OCI-LY1 (cell line): ENCODE measurements at regions not wholly inside any gene's neighbourhood (a gene's known extent, or its start where the extent isn't known, plus 50 kb on each side); places are given as distances from the start of the nearest gene placed in this dataset.
"Not testable (repeated sequence)": the region's sequence is repeated elsewhere in the genome, so short reads cannot be mapped to it uniquely, and the experiment has no call there.

Experiments
- H2AFZ ChIP-seq: fragments of 200-600 bp; sonication (generic), shearing (Covaris generic); 2 replicates; pipeline ENCODE4 v1.6.0; 2014; ENCODE audit warnings: antibody characterized with exemption, mild to moderate bottlenecking, low read length
- H3F3A ChIP-seq: fragments of 200-600 bp; sonication (generic), shearing (Covaris generic); 2 replicates; pipeline ENCODE4 v1.6.0; 2014; ENCODE audit warnings: mild to moderate bottlenecking, antibody characterized with exemption, low read length, moderate library complexity; ENCODE audit not compliant: insufficient read depth
- H3K27ac ChIP-seq: fragments of 200-600 bp; sonication (generic); 2 replicates; pipeline ENCODE4 v1.5.1; 2014; ENCODE audit warnings: low read length, mixed run types, mild to moderate bottlenecking, low read depth; ENCODE audit not compliant: poor library complexity, severe bottlenecking
- H3K27me3 ChIP-seq: fragments of 200-600 bp; sonication (generic); 2 replicates; pipeline ENCODE4 v1.6.0; 2014; ENCODE audit warnings: antibody characterized with exemption, mild to moderate bottlenecking, low read length, moderate library complexity; ENCODE audit not compliant: insufficient read depth
- H3K36me3 ChIP-seq: fragments of 200-600 bp; sonication (generic); 2 replicates; pipeline ENCODE4 v1.6.1; 2014; ENCODE audit warnings: mild to moderate bottlenecking, antibody characterized with exemption, low read length, moderate library complexity, mixed read lengths; ENCODE audit not compliant: insufficient read depth
- H3K4me1 ChIP-seq: fragments of 200-600 bp; sonication (generic); 2 replicates; pipeline ENCODE4 v1.5.1; 2014; ENCODE audit warnings: mild to moderate bottlenecking, low read length, moderate library complexity; ENCODE audit not compliant: insufficient read depth, severe bottlenecking
- H3K4me2 ChIP-seq: fragments of 200-600 bp; sonication (generic), shearing (Covaris generic); 2 replicates; pipeline ENCODE4 v1.6.1; 2014; ENCODE audit warnings: low read length
- H3K4me3 ChIP-seq: fragments of 200-600 bp; sonication (generic); 2 replicates; pipeline ENCODE4 v1.5.1; 2014; ENCODE audit warnings: low read length, low read depth, mild to moderate bottlenecking, mixed read lengths; ENCODE audit not compliant: poor library complexity, severe bottlenecking
- H3K79me2 ChIP-seq: fragments of 200-600 bp; shearing (Covaris generic); 2 replicates; pipeline ENCODE4 v1.6.1; 2016; ENCODE audit warnings: mixed run types, low read length, mixed read lengths; ENCODE audit not compliant: insufficient read depth
- H3K9ac ChIP-seq: fragments of 200-600 bp; sonication (generic), shearing (Covaris generic); 2 replicates; pipeline ENCODE4 v1.6.1; 2014; ENCODE audit warnings: mild to moderate bottlenecking, low read length, mixed read lengths
- H3K9me2 ChIP-seq: fragments of 200-600 bp; sonication (generic), shearing (Covaris generic); 2 replicates; pipeline ENCODE4 v1.6.1; 2014; ENCODE audit warnings: low read depth, mild to moderate bottlenecking, low read length, mixed read lengths
- H3K9me3 ChIP-seq: fragments of 200-600 bp; shearing (Covaris generic); 2 replicates; pipeline ENCODE4 v1.6.1; 2014; ENCODE audit warnings: low read length, mixed read lengths
- H4K20me1 ChIP-seq: fragments of 200-600 bp; sonication (generic), shearing (Covaris generic); 2 replicates; pipeline ENCODE4 v1.6.0; 2016; ENCODE audit warnings: mild to moderate bottlenecking, low read length; ENCODE audit not compliant: insufficient read depth
- EZH2 ChIP-seq: fragments of 200-600 bp; sonication (generic), shearing (Covaris generic); IDR thresholded peaks from 2 replicates; pipeline ENCODE4 v1.8.0; 2017; ENCODE audit warnings: borderline replicate concordance, mixed run types, mild to moderate bottlenecking, antibody characterized with exemption, low read length, moderate library complexity, mixed read lengths
- TF ChIP-seq, protein P1 (sequence below): fragments of 200-600 bp; sonication (generic), shearing (Covaris generic); IDR thresholded peaks from 2 replicates; pipeline ENCODE4 v1.5.1; 2017; ENCODE audit warnings: mild to moderate bottlenecking, antibody characterized with exemption, low read length, moderate library complexity, mixed read lengths

DNA sequence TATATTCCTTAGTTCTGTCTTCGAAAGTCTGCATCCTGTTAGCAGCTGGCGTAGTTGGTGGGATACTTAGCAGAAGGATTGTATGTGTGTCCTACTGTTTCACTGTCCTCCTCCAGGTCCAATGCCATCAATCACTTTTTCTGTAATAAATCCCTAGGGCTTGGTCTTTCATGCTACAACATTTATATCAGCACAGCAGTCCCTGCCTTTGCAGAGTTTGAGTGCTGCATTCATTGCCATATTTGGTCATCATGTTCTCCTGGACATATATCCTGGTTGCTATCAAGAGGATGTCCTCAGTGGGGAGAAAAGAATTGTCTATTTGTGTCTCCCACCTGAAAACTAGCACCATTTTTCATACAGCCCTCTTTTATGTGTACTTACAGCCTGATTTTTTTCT is 67.0 kb downstream of the OR5AK2 start:
- no peaks in the 10 kb centered on the region for H3F3A ChIP-seq
- no peaks in the 10 kb centered on the region for H3K4me1 ChIP-seq
- H3K27ac ChIP-seq = no peak overlapping the region
- H3K9ac ChIP-seq = no peak overlapping the region
- H3K27me3 ChIP-seq = no peaks in the 10 kb centered on the region
- H4K20me1 ChIP-seq = no peaks in the 10 kb centered on the region
- no peaks in the 10 kb centered on the region for H3K9me3 ChIP-seq
- no peak overlapping the region for H2AFZ ChIP-seq
- no peaks in the 10 kb centered on the region for H3K36me3 ChIP-seq
- no peak overlapping the region for H3K4me2 ChIP-seq
- no peak overlapping the region for H3K4me3 ChIP-seq
- no peak for TF ChIP-seq EZH2
- TF ChIP-seq, protein P1, sequence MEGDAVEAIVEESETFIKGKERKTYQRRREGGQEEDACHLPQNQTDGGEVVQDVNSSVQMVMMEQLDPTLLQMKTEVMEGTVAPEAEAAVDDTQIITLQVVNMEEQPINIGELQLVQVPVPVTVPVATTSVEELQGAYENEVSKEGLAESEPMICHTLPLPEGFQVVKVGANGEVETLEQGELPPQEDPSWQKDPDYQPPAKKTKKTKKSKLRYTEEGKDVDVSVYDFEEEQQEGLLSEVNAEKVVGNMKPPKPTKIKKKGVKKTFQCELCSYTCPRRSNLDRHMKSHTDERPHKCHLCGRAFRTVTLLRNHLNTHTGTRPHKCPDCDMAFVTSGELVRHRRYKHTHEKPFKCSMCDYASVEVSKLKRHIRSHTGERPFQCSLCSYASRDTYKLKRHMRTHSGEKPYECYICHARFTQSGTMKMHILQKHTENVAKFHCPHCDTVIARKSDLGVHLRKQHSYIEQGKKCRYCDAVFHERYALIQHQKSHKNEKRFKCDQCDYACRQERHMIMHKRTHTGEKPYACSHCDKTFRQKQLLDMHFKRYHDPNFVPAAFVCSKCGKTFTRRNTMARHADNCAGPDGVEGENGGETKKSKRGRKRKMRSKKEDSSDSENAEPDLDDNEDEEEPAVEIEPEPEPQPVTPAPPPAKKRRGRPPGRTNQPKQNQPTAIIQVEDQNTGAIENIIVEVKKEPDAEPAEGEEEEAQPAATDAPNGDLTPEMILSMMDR = no peak
- H3K9me2 ChIP-seq = no peaks in the 10 kb centered on the region
- H3K79me2 ChIP-seq = no peaks in the 10 kb centered on the region

DNA sequence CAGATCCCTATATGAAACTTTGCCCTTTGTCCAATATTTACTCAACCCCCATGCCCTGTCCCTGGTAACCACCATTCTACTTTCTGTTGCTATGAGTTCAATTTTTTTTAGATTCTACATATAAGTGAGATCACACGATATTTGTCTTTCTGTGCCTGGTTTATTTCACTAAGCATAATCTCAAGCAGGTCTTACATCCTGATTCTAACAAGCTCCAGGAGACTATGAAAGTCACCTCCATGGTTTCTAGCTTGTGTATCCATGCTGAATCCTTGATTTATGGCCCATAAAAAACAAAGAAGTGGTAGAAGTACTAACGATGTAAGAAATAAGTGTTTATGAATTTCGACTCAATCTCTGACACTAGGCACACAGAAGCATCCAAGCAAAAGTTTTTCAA is 68.0 kb downstream of the OR5AK2 start:
- Histone ChIP-seq H3K79me2 (no peaks in the 10 kb centered on the region), H3K4me2 (no peak overlapping the region), H3F3A (no peaks in the 10 kb centered on the region), H2AFZ (no peak overlapping the region), H3K36me3 (no peaks in the 10 kb centered on the region), H3K9me2 (no peaks in the 10 kb centered on the region), H3K4me3 (no peak overlapping the region), H3K4me1 (no peaks in the 10 kb centered on the region), H3K9me3 (no peaks in the 10 kb centered on the region), H3K27ac (no peak overlapping the region), H3K27me3 (no peaks in the 10 kb centered on the region), H3K9ac (no peak overlapping the region), H4K20me1 (no peaks in the 10 kb centered on the region)
- TF ChIP-seq, protein P1 = no peak
- TF ChIP-seq EZH2 = no peak

DNA sequence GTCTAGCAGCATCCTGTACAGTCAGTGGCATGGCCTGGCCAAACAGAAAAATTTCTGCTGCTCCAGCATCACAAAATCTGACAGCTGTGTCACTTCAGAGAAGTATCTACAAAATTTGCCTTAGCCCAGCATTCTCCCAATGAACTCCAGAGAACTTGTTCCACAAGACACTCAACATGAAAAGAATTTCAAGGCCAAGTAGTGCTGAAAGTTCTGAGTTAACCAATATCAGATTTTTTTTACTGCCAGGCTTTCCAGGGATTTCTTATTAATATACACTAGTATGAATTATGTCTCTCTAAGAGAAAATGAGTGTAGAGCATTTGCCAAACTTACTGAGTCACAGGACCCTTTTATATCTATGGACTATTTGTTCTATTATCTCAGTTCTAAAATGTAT is 68.8 kb downstream of the OR5AK2 start:
- Histone ChIP-seq H3K4me1 (no peaks in the 10 kb centered on the region), H3K79me2 (no peaks in the 10 kb centered on the region), H3K9me2 (no peaks in the 10 kb centered on the region), H3K4me3 (no peak overlapping the region), H3K9ac (no peak overlapping the region), H3K36me3 (no peaks in the 10 kb centered on the region), H3K27me3 (no peaks in the 10 kb centered on the region), H3K27ac (no peak overlapping the region), H3K4me2 (no peak overlapping the region), H4K20me1 (no peaks in the 10 kb centered on the region), H3K9me3 (no peaks in the 10 kb centered on the region), H2AFZ (no peak overlapping the region), H3F3A (no peaks in the 10 kb centered on the region)
- TF ChIP-seq, protein P1 = no peak
- no peak for TF ChIP-seq EZH2

DNA sequence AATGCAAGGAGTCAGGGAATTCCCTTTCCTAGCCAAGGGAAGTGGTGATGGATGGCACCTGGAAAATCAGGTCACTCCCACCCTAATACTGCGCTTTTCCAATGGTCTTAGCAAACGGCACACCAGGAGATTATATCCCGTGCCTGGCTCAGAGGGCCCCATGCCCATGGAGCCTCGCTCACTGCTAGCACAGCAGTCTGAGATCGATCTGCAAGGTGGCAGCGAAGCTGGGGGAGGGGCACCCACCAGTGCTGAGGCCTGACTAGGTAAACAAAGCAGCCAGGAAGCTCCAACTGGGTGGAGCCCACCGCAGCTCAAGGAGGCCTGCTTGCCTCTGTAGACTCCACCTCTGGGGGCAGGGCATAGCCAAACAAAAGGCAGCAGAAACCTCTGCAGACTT is 74.2 kb downstream of the OR5AK2 start:
- not testable (repeated sequence) for H3K4me2 ChIP-seq, H2AFZ ChIP-seq, H3K4me3 ChIP-seq, H3F3A ChIP-seq, H3K27me3 ChIP-seq, H3K4me1 ChIP-seq, H3K79me2 ChIP-seq, H3K9me3 ChIP-seq, H3K9ac ChIP-seq, H3K36me3 ChIP-seq, H4K20me1 ChIP-seq, H3K9me2 ChIP-seq, H3K27ac ChIP-seq
